ENCODE measurements at regions not wholly inside any gene's neighbourhood (a gene's known extent, or its start where the extent isn't known, plus 50 kb on each side); places are given as distances from the start of the nearest gene placed in this dataset.

GRCh38 chr22:48639021-48639795, 1188.5 kb downstream of the BRD1 start:
- Histone ChIP-seq H3K27me3 (ENCODE audit: insufficient read depth, low read length) (no peaks in the 10 kb centered on the region), H3K4me2 (ENCODE audit: low read length) (no peak overlapping the region), H3K36me3 (ENCODE audit: control insufficient read depth in 1 of 2, insufficient read depth in 2 of 2, low read length in 2 of 2) (no peaks in the 10 kb centered on the region), H3K4me3 (replicated peaks in 1 of 2; ENCODE audit: low read depth in 1 of 2, low read length in 2 of 2) (no peak overlapping the region), H3K79me2 (ENCODE audit: insufficient read depth, low read length) (no peaks in the 10 kb centered on the region), H3K27ac (ENCODE audit: low read depth, low read length) (no peak overlapping the region), H2AFZ (ENCODE audit: low read depth, low read length, poor library complexity, severe bottlenecking) (no peak overlapping the region), H3K9me2 (ENCODE audit: insufficient read depth) (no peaks in the 10 kb centered on the region), H3K4me1 (ENCODE audit: control insufficient read depth in 1 of 2, insufficient read depth in 2 of 2, low read length in 2 of 2) (no peaks in the 10 kb centered on the region), H3K9me3 (ENCODE audit: control insufficient read depth in 1 of 2, insufficient read depth in 1 of 2, low read depth in 1 of 2, low read length in 2 of 2) (no peaks in the 10 kb centered on the region), H4K20me1 (ENCODE audit: insufficient read depth) (no peaks in the 10 kb centered on the region), H3K9ac (ENCODE audit: low read length) (no peak overlapping the region)
- no peak for TF ChIP-seq JUND (IDR thresholded peaks at IDR 0.05)
- TF ChIP-seq EZH2phosphoT487 (IDR thresholded peaks at IDR 0.05; ENCODE audit: borderline replicate concordance) = no peak
- TF ChIP-seq CEBPB (IDR thresholded peaks at IDR 0.05; ENCODE audit: low read depth) = no peak
- TF ChIP-seq SP1 (IDR thresholded peaks at IDR 0.05; ENCODE audit: low read depth) = no peak
- TF ChIP-seq REST (IDR thresholded peaks at IDR 0.05; ENCODE audit: low read depth) = no peak
- ChIA-PET POLR2A (no interaction called here), CTCF (no interaction called here), RAD21 (ENCODE audit: low non-redundant PET in 1 of 2, low total read pairs in 2 of 2, uncharacterized antibody in 2 of 2, unreplicated experiment in 2 of 2) (no interaction called here)
- DNase-seq (ENCODE audit: low read depth, low spot score) (no peak), ATAC-seq (no peak)
- intact Hi-C loops (cut with micrococcal nuclease) = no loop called here
- no TSS peak for BruUV-seq (replicated peaks)

GRCh38 chr22:48637231-48637630, 1190.4 kb downstream of the BRD1 start:
- Histone ChIP-seq H2AFZ (ENCODE audit: low read depth, low read length, poor library complexity, severe bottlenecking) (no peak overlapping the region), H3K9ac (ENCODE audit: low read length) (no peak overlapping the region), H3K79me2 (ENCODE audit: insufficient read depth, low read length) (no peaks in the 10 kb centered on the region), H3K27ac (ENCODE audit: low read depth, low read length) (no peak overlapping the region), H3K4me3 (replicated peaks in 1 of 2; ENCODE audit: low read depth in 1 of 2, low read length in 2 of 2) (no peak overlapping the region), H3K36me3 (ENCODE audit: control insufficient read depth in 1 of 2, insufficient read depth in 2 of 2, low read length in 2 of 2) (no peaks in the 10 kb centered on the region), H3K9me2 (ENCODE audit: insufficient read depth) (no peaks in the 10 kb centered on the region), H3K27me3 (ENCODE audit: insufficient read depth, low read length) (no peaks in the 10 kb centered on the region), H4K20me1 (ENCODE audit: insufficient read depth) (no peaks in the 10 kb centered on the region), H3K9me3 (ENCODE audit: control insufficient read depth in 1 of 2, insufficient read depth in 1 of 2, low read depth in 1 of 2, low read length in 2 of 2) (no peaks in the 10 kb centered on the region), H3K4me1 (ENCODE audit: control insufficient read depth in 1 of 2, insufficient read depth in 2 of 2, low read length in 2 of 2) (no peaks in the 10 kb centered on the region), H3K4me2 (ENCODE audit: low read length) (no peak overlapping the region)
- ChIA-PET POLR2A (no interaction called here), RAD21 (ENCODE audit: low non-redundant PET in 1 of 2, low total read pairs in 2 of 2, uncharacterized antibody in 2 of 2, unreplicated experiment in 2 of 2) (no interaction called here), CTCF (no interaction called here)
- intact Hi-C loops (cut with micrococcal nuclease) = no loop called here
- BruUV-seq (replicated peaks) = no TSS peak
- DNase-seq (ENCODE audit: low read depth, low spot score) = no peak
- no peak for ATAC-seq
- no peak for TF ChIP-seq CEBPB (IDR thresholded peaks at IDR 0.05; ENCODE audit: low read depth)
- TF ChIP-seq POLR2A (IDR thresholded peaks at IDR 0.05; ENCODE audit: borderline replicate concordance, extremely low read depth, insufficient read depth, insufficient read length) = no peak
- TF ChIP-seq RAD21 (IDR thresholded peaks at IDR 0.05; ENCODE audit: low read depth) = no peak
- TF ChIP-seq CBX3 (IDR thresholded peaks at IDR 0.05; ENCODE audit: low read depth) = no peak
- TF ChIP-seq ATF3 (IDR thresholded peaks at IDR 0.05) = no peak
- TF ChIP-seq POLR2AphosphoS5 (IDR thresholded peaks at IDR 0.05; ENCODE audit: low read depth, low read length) = no peak
- no peak for TF ChIP-seq SIN3A (IDR thresholded peaks at IDR 0.05; ENCODE audit: low read depth)
- TF ChIP-seq MAX (IDR thresholded peaks at IDR 0.05) = no peak
- TF ChIP-seq ELF1 (IDR thresholded peaks at IDR 0.05; ENCODE audit: borderline replicate concordance, low read depth) = no peak
- TF ChIP-seq JUND (IDR thresholded peaks at IDR 0.05) = no peak
- TF ChIP-seq, protein P1, sequence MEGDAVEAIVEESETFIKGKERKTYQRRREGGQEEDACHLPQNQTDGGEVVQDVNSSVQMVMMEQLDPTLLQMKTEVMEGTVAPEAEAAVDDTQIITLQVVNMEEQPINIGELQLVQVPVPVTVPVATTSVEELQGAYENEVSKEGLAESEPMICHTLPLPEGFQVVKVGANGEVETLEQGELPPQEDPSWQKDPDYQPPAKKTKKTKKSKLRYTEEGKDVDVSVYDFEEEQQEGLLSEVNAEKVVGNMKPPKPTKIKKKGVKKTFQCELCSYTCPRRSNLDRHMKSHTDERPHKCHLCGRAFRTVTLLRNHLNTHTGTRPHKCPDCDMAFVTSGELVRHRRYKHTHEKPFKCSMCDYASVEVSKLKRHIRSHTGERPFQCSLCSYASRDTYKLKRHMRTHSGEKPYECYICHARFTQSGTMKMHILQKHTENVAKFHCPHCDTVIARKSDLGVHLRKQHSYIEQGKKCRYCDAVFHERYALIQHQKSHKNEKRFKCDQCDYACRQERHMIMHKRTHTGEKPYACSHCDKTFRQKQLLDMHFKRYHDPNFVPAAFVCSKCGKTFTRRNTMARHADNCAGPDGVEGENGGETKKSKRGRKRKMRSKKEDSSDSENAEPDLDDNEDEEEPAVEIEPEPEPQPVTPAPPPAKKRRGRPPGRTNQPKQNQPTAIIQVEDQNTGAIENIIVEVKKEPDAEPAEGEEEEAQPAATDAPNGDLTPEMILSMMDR (IDR thresholded peaks at IDR 0.05 in 2 of 3, conservative IDR thresholded peaks at IDR 0.05 in 1 of 3; ENCODE audit: borderline replicate concordance in 1 of 3, insufficient read depth in 1 of 3, low read depth in 2 of 3, low read length in 2 of 3) = no peak
